Prostate gland (tissue), 2 donors: ENCODE measurements at regions not wholly inside any gene's neighbourhood (a gene's known extent, or its start where the extent isn't known, plus 50 kb on each side); places are given as distances from the start of the nearest gene placed in this dataset.
"Not testable (repeated sequence)": the region's sequence is repeated elsewhere in the genome, so short reads cannot be mapped to it uniquely, and the experiment has no call there.

Source experiments
- DNase-seq: peaks from one replicate; pipeline ENCODE4 v3.0.0-alpha.2; 2019; ENCODE audit warnings: low spot score
- H3K27ac ChIP-seq, 2 donors: fragments of 200-600 bp; sonication (generic); 2 replicates each; pipeline ENCODE4 v1.5.1; 2017 to 2019
- H3K27me3 ChIP-seq: fragments of 200-600 bp; sonication (generic); replicated peaks from 2 replicates; pipeline ENCODE4 v1.5.1; 2019; ENCODE audit not compliant: insufficient read depth
- H3K36me3 ChIP-seq, 2 donors: fragments of 200-600 bp; sonication (generic); 1 replicate in 1 of 2; 2 replicates in 1 of 2; pipeline versions ENCODE4 v1.5.1 to v1.8.1; 2017 to 2019
- H3K4me1 ChIP-seq: fragments of 200-600 bp; sonication (generic); replicated peaks from 2 replicates; pipeline ENCODE4 v1.5.1; 2019
- H3K4me3 ChIP-seq, 2 donors: fragments of 200-600 bp; sonication (generic); 2 replicates each; pipeline ENCODE4 v1.5.1; 2017 to 2019
- H3K9me3 ChIP-seq: fragments of 200-600 bp; sonication (generic); 2 replicates; pipeline ENCODE4 v1.5.1; 2017
- CTCF ChIP-seq, 4 experiments: fragments of 200-600 bp in 2 of 4; fragments of 450-650 bp in 2 of 4; sonication (generic) in 2 of 4; IDR thresholded peaks; 1 replicate in 3 of 4; 2 replicates in 1 of 4; pipeline ENCODE4 v1.5.1; 2016 to 2019; ENCODE audit warnings: antibody characterized with exemption in 4 of 4, mild to moderate bottlenecking in 2 of 4, moderate library complexity in 2 of 4
- POLR2A ChIP-seq: fragments of 450-650 bp; IDR thresholded peaks from one replicate; pipeline ENCODE4 v1.6.1; 2016; ENCODE audit warnings: antibody characterized with exemption, mild to moderate bottlenecking
- POLR2AphosphoS5 ChIP-seq: sonication (generic); formaldehyde crosslinking; IDR thresholded peaks from one replicate; pipeline ENCODE4 v1.6.1; 2017; ENCODE audit warnings: antibody characterized with exemption
- WGBS: methylation state at CpG from one replicate; pipeline ENCODE4 v1.1.5; 2018; 5-methylcytosine and 5-hydroxymethylcytosine counted together
- intact Hi-C: fragments of 100-400 bp; cut with DNase I; formaldehyde crosslinking; loops from one replicate; pipeline ENCODE4 v1.14.2; 2022

- Histone ChIP-seq H3K36me3 (no peaks in the 10 kb centered on the region), H3K4me1 (no peaks in the 10 kb centered on the region), H3K27me3 (no peaks in the 10 kb centered on the region), H3K27ac (no peak overlapping the region), H3K9me3 (no peaks in the 10 kb centered on the region), H3K4me3 (no peak overlapping the region)
- WGBS, result 11% methylated on average over 10 of the region's 10 CpGs
- intact Hi-C loops, result loop anchor here (5.0 to 10.0 kb wide), 5 partner anchors 90 to 922 kb away; no protein-coding TSS in a partner anchor
- TF ChIP-seq CTCF (IDR thresholded peaks at IDR 0.05) (no peak), POLR2A (no peak), POLR2AphosphoS5 (no peak)
- DNase-seq, result no peak
These were observed 173.1 kb downstream of the LACC1 start for GRCh38 chr13:44052780-44053184.

GRCh38 chr13:44053208-44053607 is 173.5 kb downstream of the LACC1 start:
- Histone ChIP-seq H3K4me3 (no peak overlapping the region), H3K9me3 (no peaks in the 10 kb centered on the region), H3K4me1 (no peaks in the 10 kb centered on the region), H3K36me3 (no peaks in the 10 kb centered on the region), H3K27ac (no peak overlapping the region), H3K27me3 (no peaks in the 10 kb centered on the region)
- TF ChIP-seq CTCF (IDR thresholded peaks at IDR 0.05) (no peak), POLR2A (no peak), POLR2AphosphoS5 (no peak)
- intact Hi-C loops, result loop anchor here (5.0 to 10.0 kb wide), 5 partner anchors 89 to 922 kb away; no protein-coding TSS in a partner anchor
- DNase-seq, result no peak
- WGBS, result 27% methylated on average over 5 of the region's 5 CpGs

- H3K27me3 ChIP-seq, result no peaks in the 10 kb centered on the region
- intact Hi-C loops, result loop anchor here (5.0 to 10.0 kb wide), 5 partner anchors 88 to 920 kb away; no protein-coding TSS in a partner anchor
- no peaks in the 10 kb centered on the region for H3K4me1 ChIP-seq
- H3K36me3 ChIP-seq, result no peaks in the 10 kb centered on the region
- H3K9me3 ChIP-seq, result no peaks in the 10 kb centered on the region
- H3K4me3 ChIP-seq, result no peak overlapping the region
- no peak overlapping the region for H3K27ac ChIP-seq
- TF ChIP-seq POLR2AphosphoS5, result no peak
- TF ChIP-seq POLR2A, result no peak
- no peak for TF ChIP-seq CTCF (IDR thresholded peaks at IDR 0.05)
- no peak for DNase-seq
- WGBS, result 100% methylated on average over 1 of the region's 1 CpG
These were observed 174.8 kb downstream of the LACC1 start for GRCh38 chr13:44054525-44054924.

- not testable (repeated sequence) for H3K27me3 ChIP-seq, H3K9me3 ChIP-seq, DNase-seq, H3K4me3 ChIP-seq, H3K4me1 ChIP-seq, H3K36me3 ChIP-seq, H3K27ac ChIP-seq
- intact Hi-C loops, result loop anchor here (10.0 kb wide), 1 partner anchor 919 kb away; no protein-coding TSS in a partner anchor
- 33% methylated on average over 6 of the region's 6 CpGs for WGBS
These were observed 176.0 kb downstream of the LACC1 start for GRCh38 chr13:44055681-44056080.

GRCh38 chr13:44058067-44058466 is 178.4 kb downstream of the LACC1 start:
- intact Hi-C loops, result loop anchor here (10.0 kb wide), 1 partner anchor 917 kb away; no protein-coding TSS in a partner anchor
- no peak overlapping the region for H3K27ac ChIP-seq
- WGBS, result 89% methylated on average over 4 of the region's 4 CpGs
- no peaks in the 10 kb centered on the region for H3K4me1 ChIP-seq
- TF ChIP-seq POLR2AphosphoS5 (no peak), CTCF (IDR thresholded peaks at IDR 0.05) (no peak), POLR2A (no peak)
- H3K36me3 ChIP-seq, result no peaks in the 10 kb centered on the region
- DNase-seq, result no peak
- no peak overlapping the region for H3K4me3 ChIP-seq
- no peaks in the 10 kb centered on the region for H3K27me3 ChIP-seq
- H3K9me3 ChIP-seq, result no peaks in the 10 kb centered on the region
